ENCODE measurements at regions not wholly inside any gene's neighbourhood (a gene's known extent, or its start where the extent isn't known, plus 50 kb on each side); places are given as distances from the start of the nearest gene placed in this dataset.

DNA sequence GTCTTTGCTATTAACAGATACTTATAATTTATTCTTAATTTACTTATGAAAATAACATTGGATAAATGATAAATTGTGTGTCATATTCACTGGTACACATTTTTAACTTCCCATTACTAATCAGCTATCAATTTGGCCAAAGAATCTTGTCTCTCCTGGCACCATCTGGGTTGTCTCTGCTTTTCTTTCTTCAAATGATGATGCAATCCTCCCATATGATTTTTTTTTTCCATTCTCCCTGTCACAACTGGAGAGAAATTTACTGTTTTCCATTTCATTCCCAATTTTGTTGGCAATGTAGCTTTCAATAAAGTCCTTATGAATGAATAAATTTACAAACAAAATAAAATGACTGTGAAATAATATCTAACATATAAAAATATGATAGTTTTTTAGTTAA is 743.7 kb upstream of the EPHA6 start:
- intact Hi-C loops (cut with micrococcal nuclease; ENCODE audit: unreplicated experiment) = no loop called here
- no peaks in the 10 kb centered on the region for H3K27me3 ChIP-seq (replicated peaks; ENCODE audit: insufficient read depth, low read depth, low read length, poor library complexity)
- ChIA-PET POLR2A (ENCODE audit: low non-redundant PET) (no interaction called here), CTCF (no interaction called here)
- H3K27ac ChIP-seq (ENCODE audit: low read depth, low read length, poor library complexity, severe bottlenecking) = no peak overlapping the region
- H3K4me1 ChIP-seq (ENCODE audit: insufficient read depth, low read length, poor library complexity, severe bottlenecking) = no peaks in the 10 kb centered on the region
- TF ChIP-seq EZH2 (IDR thresholded peaks at IDR 0.05; ENCODE audit: borderline replicate concordance, low read depth, low read length, poor library complexity, severe bottlenecking) = no peak
- TF ChIP-seq, protein P1, sequence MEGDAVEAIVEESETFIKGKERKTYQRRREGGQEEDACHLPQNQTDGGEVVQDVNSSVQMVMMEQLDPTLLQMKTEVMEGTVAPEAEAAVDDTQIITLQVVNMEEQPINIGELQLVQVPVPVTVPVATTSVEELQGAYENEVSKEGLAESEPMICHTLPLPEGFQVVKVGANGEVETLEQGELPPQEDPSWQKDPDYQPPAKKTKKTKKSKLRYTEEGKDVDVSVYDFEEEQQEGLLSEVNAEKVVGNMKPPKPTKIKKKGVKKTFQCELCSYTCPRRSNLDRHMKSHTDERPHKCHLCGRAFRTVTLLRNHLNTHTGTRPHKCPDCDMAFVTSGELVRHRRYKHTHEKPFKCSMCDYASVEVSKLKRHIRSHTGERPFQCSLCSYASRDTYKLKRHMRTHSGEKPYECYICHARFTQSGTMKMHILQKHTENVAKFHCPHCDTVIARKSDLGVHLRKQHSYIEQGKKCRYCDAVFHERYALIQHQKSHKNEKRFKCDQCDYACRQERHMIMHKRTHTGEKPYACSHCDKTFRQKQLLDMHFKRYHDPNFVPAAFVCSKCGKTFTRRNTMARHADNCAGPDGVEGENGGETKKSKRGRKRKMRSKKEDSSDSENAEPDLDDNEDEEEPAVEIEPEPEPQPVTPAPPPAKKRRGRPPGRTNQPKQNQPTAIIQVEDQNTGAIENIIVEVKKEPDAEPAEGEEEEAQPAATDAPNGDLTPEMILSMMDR (conservative IDR thresholded peaks at IDR 0.05; ENCODE audit: low read depth, low read length) = no peak
- H3K9me3 ChIP-seq (ENCODE audit: low read depth, low read length, poor library complexity, severe bottlenecking) = peaks cover 15% of the 10 kb centered on the region
- no peak for DNase-seq (ENCODE audit: low spot score)
- BruUV-seq (replicated peaks) = no TSS peak
- H3K36me3 ChIP-seq (ENCODE audit: insufficient read depth, low read length, poor library complexity, severe bottlenecking) = no peaks in the 10 kb centered on the region
- H3K4me3 ChIP-seq (ENCODE audit: low read depth, low read length, poor library complexity, severe bottlenecking) = no peak overlapping the region

DNA sequence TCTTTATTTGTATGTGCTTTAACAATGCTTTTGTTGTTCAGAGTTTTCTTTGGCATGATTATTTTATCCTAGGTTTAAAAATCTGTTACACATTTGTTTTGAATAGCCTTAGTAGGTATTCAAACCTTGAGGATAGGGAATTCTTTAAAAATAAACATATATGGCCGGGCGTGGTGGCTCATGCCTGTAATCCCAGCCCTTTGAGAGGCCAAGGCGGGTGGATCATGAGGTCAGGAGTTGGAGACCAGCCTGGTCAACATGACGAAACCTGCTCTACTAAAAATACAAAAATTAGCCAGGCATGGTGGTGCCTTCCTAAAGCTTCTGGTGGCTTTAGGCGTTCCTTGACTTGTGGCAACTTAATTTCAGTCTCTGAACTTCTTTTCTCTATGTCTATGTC is 743.3 kb upstream of the EPHA6 start:
- H3K9me3 ChIP-seq (ENCODE audit: low read depth, low read length, poor library complexity, severe bottlenecking) = peaks cover 15% of the 10 kb centered on the region
- ChIA-PET POLR2A (ENCODE audit: low non-redundant PET) (no interaction called here), CTCF (no interaction called here)
- H3K27me3 ChIP-seq (replicated peaks; ENCODE audit: insufficient read depth, low read depth, low read length, poor library complexity) = no peaks in the 10 kb centered on the region
- no peaks in the 10 kb centered on the region for H3K36me3 ChIP-seq (ENCODE audit: insufficient read depth, low read length, poor library complexity, severe bottlenecking)
- TF ChIP-seq, protein P1 (conservative IDR thresholded peaks at IDR 0.05; ENCODE audit: low read depth, low read length) = no peak
- TF ChIP-seq EZH2 (IDR thresholded peaks at IDR 0.05; ENCODE audit: borderline replicate concordance, low read depth, low read length, poor library complexity, severe bottlenecking) = no peak
- intact Hi-C loops (cut with micrococcal nuclease; ENCODE audit: unreplicated experiment) = no loop called here
- no TSS peak for BruUV-seq (replicated peaks)
- no peak for DNase-seq (ENCODE audit: low spot score)
- no peak overlapping the region for H3K4me3 ChIP-seq (ENCODE audit: low read depth, low read length, poor library complexity, severe bottlenecking)
- H3K4me1 ChIP-seq (ENCODE audit: insufficient read depth, low read length, poor library complexity, severe bottlenecking) = no peaks in the 10 kb centered on the region
- no peak overlapping the region for H3K27ac ChIP-seq (ENCODE audit: low read depth, low read length, poor library complexity, severe bottlenecking)

DNA sequence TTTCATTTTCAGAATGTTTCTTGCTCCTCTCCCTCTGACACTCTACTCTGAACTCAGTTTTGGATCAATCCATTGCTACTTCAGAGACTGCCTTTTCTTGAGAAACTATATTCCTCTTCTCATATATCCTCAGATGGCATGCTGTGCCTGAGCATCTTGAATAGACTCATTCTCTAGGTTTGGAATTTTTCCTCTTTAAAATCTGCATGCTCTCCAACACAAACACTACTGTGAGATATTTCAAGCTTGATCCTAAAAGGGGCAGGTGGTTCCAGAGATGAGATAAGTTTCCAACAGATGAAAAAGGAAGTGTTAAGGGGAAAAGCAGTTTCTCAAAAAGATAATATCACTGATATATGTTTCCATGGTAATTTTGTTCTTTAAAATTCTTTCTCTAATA is 742.2 kb upstream of the EPHA6 start:
- Histone ChIP-seq H3K4me3 (ENCODE audit: low read depth, low read length, poor library complexity, severe bottlenecking) (no peak overlapping the region), H3K36me3 (ENCODE audit: insufficient read depth, low read length, poor library complexity, severe bottlenecking) (no peaks in the 10 kb centered on the region), H3K27me3 (replicated peaks; ENCODE audit: insufficient read depth, low read depth, low read length, poor library complexity) (no peaks in the 10 kb centered on the region), H3K4me1 (ENCODE audit: insufficient read depth, low read length, poor library complexity, severe bottlenecking) (no peaks in the 10 kb centered on the region), H3K9me3 (ENCODE audit: low read depth, low read length, poor library complexity, severe bottlenecking) (peaks cover 16% of the 10 kb centered on the region), H3K27ac (ENCODE audit: low read depth, low read length, poor library complexity, severe bottlenecking) (no peak overlapping the region)
- BruUV-seq (replicated peaks) = no TSS peak
- no peak for DNase-seq (ENCODE audit: low spot score)
- intact Hi-C loops (cut with micrococcal nuclease; ENCODE audit: unreplicated experiment) = no loop called here
- POLR2A ChIA-PET (ENCODE audit: low non-redundant PET) = no interaction called here
- TF ChIP-seq EZH2 (IDR thresholded peaks at IDR 0.05; ENCODE audit: borderline replicate concordance, low read depth, low read length, poor library complexity, severe bottlenecking) = no peak
- TF ChIP-seq, protein P1 (conservative IDR thresholded peaks at IDR 0.05; ENCODE audit: low read depth, low read length) = no peak
- CTCF ChIA-PET = no interaction called here

All from A673 (cell line).